ENCODE measurements at regions not wholly inside any gene's neighbourhood (a gene's known extent, or its start where the extent isn't known, plus 50 kb on each side); places are given as distances from the start of the nearest gene placed in this dataset.

GRCh38 chr3:18656410-18656809 is 231.3 kb upstream of the SATB1 start:
- H3K27ac Mint-ChIP-seq: no peak overlapping the region

DNA sequence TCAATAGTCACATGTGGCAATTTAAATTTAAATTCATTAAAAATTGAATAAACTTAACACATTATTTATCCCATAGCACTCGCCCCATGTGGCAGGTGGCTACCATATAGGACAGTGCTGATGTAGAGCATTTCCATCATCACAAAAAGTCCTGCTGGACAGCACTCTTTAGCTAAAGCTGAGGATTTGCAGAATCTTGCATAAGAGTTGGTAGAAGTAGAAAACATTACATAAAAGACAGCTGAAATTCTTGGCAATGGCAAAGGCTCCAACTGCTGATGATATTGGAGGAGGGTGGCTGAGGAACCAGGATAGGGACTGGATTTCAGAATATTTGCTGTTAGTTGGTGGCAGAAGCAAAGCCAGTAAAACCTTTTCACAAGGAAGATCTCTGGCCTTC is 230.7 kb upstream of the SATB1 start:
- Histone ChIP-seq H3K79me2 (ENCODE audit: insufficient read depth, low read length) (no peaks in the 10 kb centered on the region), H3K4me1 (ENCODE audit: control insufficient read depth in 1 of 2, insufficient read depth in 2 of 2, low read length in 2 of 2) (no peaks in the 10 kb centered on the region), H3K27me3 (ENCODE audit: control insufficient read depth in 2 of 2, insufficient read depth in 2 of 2, low read length in 2 of 2) (no peaks in the 10 kb centered on the region), H3K9ac (ENCODE audit: insufficient read depth, low read length, poor library complexity, severe bottlenecking) (no peak overlapping the region), H3K27ac (ENCODE audit: low read depth in 1 of 2, low read length in 2 of 2) (no peak overlapping the region), H3K4me2 (replicated peaks; ENCODE audit: extremely low read depth, low read length, poor library complexity, severe bottlenecking) (no peak overlapping the region), H3K4me3 (replicated peaks in 1 of 3; ENCODE audit: low read depth in 2 of 3, low read length in 3 of 3) (no peak overlapping the region), H2AFZ (ENCODE audit: insufficient read depth, low read depth, low read length, poor library complexity, severe bottlenecking) (no peak overlapping the region), H3K9me3 (replicated peaks in 1 of 2; ENCODE audit: control insufficient read depth in 1 of 2, insufficient read depth in 1 of 2, low read length in 2 of 2) (no peaks in the 10 kb centered on the region), H3K36me3 (replicated peaks in 1 of 2; ENCODE audit: control insufficient read depth in 1 of 2, insufficient read depth in 2 of 2, low read length in 2 of 2) (no peaks in the 10 kb centered on the region), H4K20me1 (ENCODE audit: insufficient read depth, low read length) (no peaks in the 10 kb centered on the region)
- Mint-ChIP-seq H3K4me3 (no peak overlapping the region), H3K4me1 (peaks cover 2% of the 10 kb centered on the region), H3K36me3 (no peaks in the 10 kb centered on the region), H3K27me3 (ENCODE audit: low read depth in 3 of 3) (no peaks in the 10 kb centered on the region), H3K9me3 (no peaks in the 10 kb centered on the region), H3K27ac (no peak overlapping the region)
- intact Hi-C loops (cut with micrococcal nuclease): no loop called here
- WGBS (ENCODE audit: insufficient coverage): no CpG with 5 or more reads among the region's 1 CpG
- no peak for TF ChIP-seq CTCF (IDR thresholded peaks at IDR 0.05)
- no peak for DNase-seq

More at GRCh38 chr3:18656410-18656809, 231.3 kb upstream of the SATB1 start:
- Histone ChIP-seq H3K27me3 (ENCODE audit: control insufficient read depth in 2 of 2, insufficient read depth in 2 of 2, low read length in 2 of 2) (no peaks in the 10 kb centered on the region), H4K20me1 (ENCODE audit: insufficient read depth, low read length) (no peaks in the 10 kb centered on the region), H3K4me1 (ENCODE audit: control insufficient read depth in 1 of 2, insufficient read depth in 2 of 2, low read length in 2 of 2) (no peaks in the 10 kb centered on the region), H3K9ac (ENCODE audit: insufficient read depth, low read length, poor library complexity, severe bottlenecking) (no peak overlapping the region), H3K36me3 (replicated peaks in 1 of 2; ENCODE audit: control insufficient read depth in 1 of 2, insufficient read depth in 2 of 2, low read length in 2 of 2) (no peaks in the 10 kb centered on the region), H2AFZ (ENCODE audit: insufficient read depth, low read depth, low read length, poor library complexity, severe bottlenecking) (no peak overlapping the region), H3K9me3 (replicated peaks in 1 of 2; ENCODE audit: control insufficient read depth in 1 of 2, insufficient read depth in 1 of 2, low read length in 2 of 2) (no peaks in the 10 kb centered on the region), H3K79me2 (ENCODE audit: insufficient read depth, low read length) (no peaks in the 10 kb centered on the region), H3K4me2 (replicated peaks; ENCODE audit: extremely low read depth, low read length, poor library complexity, severe bottlenecking) (no peak overlapping the region), H3K4me3 (replicated peaks in 1 of 3; ENCODE audit: low read depth in 2 of 3, low read length in 3 of 3) (no peak overlapping the region), H3K27ac (ENCODE audit: low read depth in 1 of 2, low read length in 2 of 2) (no peak overlapping the region)
- Mint-ChIP-seq H3K27me3 (ENCODE audit: low read depth in 3 of 3) (no peaks in the 10 kb centered on the region), H3K4me1 (peaks cover 2% of the 10 kb centered on the region), H3K4me3 (no peak overlapping the region), H3K36me3 (no peaks in the 10 kb centered on the region), H3K9me3 (peaks cover 0 to 3% (median 0%) of the 10 kb centered on the region in 7 donors)
- intact Hi-C loops (cut with micrococcal nuclease): no loop called here
- TF ChIP-seq CTCF (IDR thresholded peaks at IDR 0.05): no peak
- no peak for DNase-seq
- WGBS (ENCODE audit: insufficient coverage): 90% methylated on average over 2 of the region's 2 CpGs
